H9 (cell line): ENCODE measurements at regions not wholly inside any gene's neighbourhood (a gene's known extent, or its start where the extent isn't known, plus 50 kb on each side); places are given as distances from the start of the nearest gene placed in this dataset.

Experiments
- DNase-seq: peaks from one replicate; pipeline ENCODE4 v3.0.0-alpha.2; 2017
- H2AFZ ChIP-seq: one replicate; pipeline ENCODE4 v1.6.1; 2013; ENCODE audit warnings: mild to moderate bottlenecking, low read length, control low read depth, moderate library complexity
- H2AK5ac ChIP-seq: 2 replicates; pipeline ENCODE4 v1.6.1; 2013; ENCODE audit warnings: low read length, control low read depth, mixed read lengths; ENCODE audit not compliant: insufficient read length
- H2BK120ac ChIP-seq: one replicate; pipeline ENCODE4 v1.6.1; 2013; ENCODE audit warnings: low read depth, mild to moderate bottlenecking, low read length, control low read depth, inconsistent platforms; ENCODE audit not compliant: poor library complexity, severe bottlenecking
- H2BK12ac ChIP-seq: 2 replicates; pipeline ENCODE4 v1.6.1; 2013; ENCODE audit warnings: low read length, control low read depth, mixed read lengths, low read depth; ENCODE audit not compliant: insufficient read length
- H2BK15ac ChIP-seq: 2 replicates; pipeline ENCODE4 v1.6.1; 2013; ENCODE audit warnings: low read depth, low read length, control low read depth
- H2BK20ac ChIP-seq: one replicate; pipeline ENCODE4 v1.6.1; 2013; ENCODE audit warnings: low read depth, mild to moderate bottlenecking, low read length, control low read depth, inconsistent platforms; ENCODE audit not compliant: poor library complexity, severe bottlenecking
- H2BK5ac ChIP-seq: 2 replicates; pipeline ENCODE4 v1.6.1; 2013; ENCODE audit warnings: low read length, control low read depth, mixed read lengths; ENCODE audit not compliant: insufficient read length
- H3K14ac ChIP-seq: 2 replicates; pipeline ENCODE4 v1.6.1; 2013; ENCODE audit warnings: low read length, control low read depth; ENCODE audit not compliant: insufficient read depth
- H3K18ac ChIP-seq: 2 replicates; pipeline ENCODE4 v1.6.1; 2013; ENCODE audit warnings: low read depth, mild to moderate bottlenecking, mixed read lengths, low read length, control low read depth; ENCODE audit not compliant: insufficient read length
- H3K23ac ChIP-seq: 2 replicates; pipeline ENCODE4 v1.6.1; 2013; ENCODE audit warnings: low read length, control low read depth, mixed read lengths, low read depth; ENCODE audit not compliant: insufficient read length
- H3K23me2 ChIP-seq: 2 replicates; pipeline ENCODE4 v1.6.1; 2013; ENCODE audit warnings: low read depth, mild to moderate bottlenecking, mixed read lengths, low read length, control low read depth; ENCODE audit not compliant: insufficient read length, poor library complexity, severe bottlenecking
- H3K27ac ChIP-seq: 2 replicates; pipeline ENCODE4 v1.5.1; 2013; ENCODE audit warnings: low read length, control low read depth, mixed read lengths, low read depth; ENCODE audit not compliant: insufficient read length
- H3K27me3 ChIP-seq: 2 replicates; pipeline ENCODE4 v1.6.1; 2013; ENCODE audit warnings: low read length, control low read depth, inconsistent platforms; ENCODE audit not compliant: insufficient read depth
- H3K4ac ChIP-seq: 2 replicates; pipeline ENCODE4 v1.6.1; 2013; ENCODE audit warnings: low read depth, mild to moderate bottlenecking, control low read depth, inconsistent platforms, low read length, moderate library complexity
- H3K4me1 ChIP-seq: 2 replicates; pipeline ENCODE4 v1.6.1; 2013; ENCODE audit warnings: low read length, control low read depth, inconsistent platforms; ENCODE audit not compliant: insufficient read depth
- H3K4me2 ChIP-seq: 2 replicates; pipeline ENCODE4 v1.6.1; 2013; ENCODE audit warnings: low read length, control low read depth, mixed read lengths; ENCODE audit not compliant: insufficient read length, insufficient read depth
- H3K56ac ChIP-seq: 2 replicates; pipeline ENCODE4 v1.6.1; 2013; ENCODE audit warnings: low read depth, mild to moderate bottlenecking, mixed read lengths, low read length, control low read depth; ENCODE audit not compliant: insufficient read length
- H3K79me1 ChIP-seq: 2 replicates; pipeline ENCODE4 v1.6.1; 2013; ENCODE audit warnings: low read depth, mild to moderate bottlenecking, moderate library complexity, low read length, control low read depth, inconsistent platforms; ENCODE audit not compliant: insufficient read depth, poor library complexity, severe bottlenecking
- H3K79me2 ChIP-seq: 2 replicates; pipeline ENCODE4 v1.6.1; 2013; ENCODE audit warnings: low read length, control low read depth, inconsistent platforms; ENCODE audit not compliant: insufficient read depth
- H3K9ac ChIP-seq: 2 replicates; pipeline ENCODE4 v1.6.1; 2013; ENCODE audit warnings: low read length, control low read depth, mixed read lengths; ENCODE audit not compliant: insufficient read length; ENCODE audit errors: extremely low read depth
- H3K9me3 ChIP-seq: one replicate; pipeline ENCODE4 v1.6.1; 2013; ENCODE audit warnings: low read depth, low read length, inconsistent platforms; ENCODE audit not compliant: control insufficient read depth
- H3T11ph ChIP-seq: one replicate; pipeline ENCODE4 v1.6.1; 2013; ENCODE audit warnings: mild to moderate bottlenecking, low read length, control low read depth, inconsistent platforms
- H4K20me1 ChIP-seq: one replicate; pipeline ENCODE4 v1.6.1; 2013; ENCODE audit not compliant: control insufficient read depth, insufficient read length, insufficient read depth
- H4K5ac ChIP-seq: 2 replicates; pipeline ENCODE4 v1.6.1; 2013; ENCODE audit warnings: low read depth, mild to moderate bottlenecking, mixed read lengths, low read length, control low read depth; ENCODE audit not compliant: insufficient read length
- H4K8ac ChIP-seq: replicated peaks from 2 replicates; pipeline ENCODE4 v1.6.1; 2013; ENCODE audit warnings: low read length, control low read depth, mixed read lengths, low read depth; ENCODE audit not compliant: insufficient read length
- H4K91ac ChIP-seq: 2 replicates; pipeline ENCODE4 v1.6.1; 2013; ENCODE audit warnings: low read depth, mild to moderate bottlenecking, moderate library complexity, mixed read lengths, low read length, control low read depth; ENCODE audit not compliant: insufficient read length
- H3K27ac Mint-ChIP-seq, 3 experiments: 2 replicates in 2 of 3; 3 replicates in 1 of 3; pipeline ENCODE4 v1.8.0; 2020 to 2021; ENCODE audit warnings: mixed read lengths in 3 of 3, mild to moderate bottlenecking in 1 of 3, moderate library complexity in 1 of 3
- H3K27me3 Mint-ChIP-seq: 2 replicates; pipeline ENCODE4 v1.8.0; 2021; ENCODE audit warnings: low read depth, mild to moderate bottlenecking, moderate library complexity, mixed read lengths
- H3K36me3 Mint-ChIP-seq, 3 experiments: 2 replicates in 2 of 3; 3 replicates in 1 of 3; pipeline ENCODE4 v1.8.0; 2020 to 2021; ENCODE audit warnings: low read depth in 3 of 3, mixed read lengths in 3 of 3; ENCODE audit not compliant: insufficient read depth in 1 of 3
- H3K4me1 Mint-ChIP-seq, 2 experiments: 2 replicates each; pipeline ENCODE4 v1.8.0; 2020; ENCODE audit warnings: mixed read lengths in 2 of 2
- H3K4me3 Mint-ChIP-seq, 2 experiments: 2 replicates in 1 of 2; 3 replicates in 1 of 2; pipeline ENCODE4 v1.8.0; 2020 to 2021; ENCODE audit warnings: mild to moderate bottlenecking in 2 of 2, mixed read lengths in 2 of 2, moderate library complexity in 1 of 2
- H3K9me3 Mint-ChIP-seq, 2 experiments: 2 replicates in 1 of 2; 3 replicates in 1 of 2; pipeline ENCODE4 v1.8.0; 2020; ENCODE audit warnings: mild to moderate bottlenecking in 2 of 2, mixed read lengths in 2 of 2, moderate library complexity in 1 of 2
- CTCF ChIP-seq: fragments of 200-600 bp; sonication (generic); conservative IDR thresholded peaks from 3 replicates; pipeline ENCODE4 v1.8.0; 2021; ENCODE audit warnings: antibody characterized with exemption, mild to moderate bottlenecking
- WGBS: extraction: QIAGEN DNeasy Blood & Tissue Kit; methylation state at CpG from one replicate; pipeline ENCODE4 v1.1.7; 2013; ENCODE audit warnings: missing lambda C conversion rate, low lambda C conversion rate, mixed read lengths; ENCODE audit not compliant: insufficient read length; ENCODE audit errors: extremely low coverage; 5-methylcytosine and 5-hydroxymethylcytosine counted together

DNA sequence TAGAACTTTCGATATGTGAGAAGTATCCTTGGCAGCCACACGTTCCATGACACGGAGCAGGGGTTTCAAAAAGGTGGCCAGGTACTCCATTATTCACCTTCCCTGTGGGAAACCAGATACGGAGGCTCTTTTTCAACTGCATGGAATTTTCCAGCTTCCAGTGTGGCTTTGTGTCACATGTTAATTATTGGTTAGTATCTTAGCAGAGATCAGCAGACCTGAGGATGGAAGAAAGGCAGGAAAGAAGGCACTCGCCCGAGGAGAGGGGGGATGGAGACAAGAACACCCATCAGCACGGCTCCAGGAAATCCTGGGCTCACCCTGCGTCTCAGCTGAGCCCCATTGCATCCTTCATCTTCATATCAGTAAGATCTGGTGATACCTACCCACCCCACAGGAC lies 115.5 kb downstream of the PXDC1 start:
- Mint-ChIP-seq H3K27ac (no peak overlapping the region), H3K9me3 (no peaks in the 10 kb centered on the region), H3K4me1 (no peaks in the 10 kb centered on the region), H3K4me3 (no peak overlapping the region), H3K27me3 (peaks cover 11% of the 10 kb centered on the region), H3K36me3 (no peaks in the 10 kb centered on the region)
- Histone ChIP-seq H3T11ph (no peak overlapping the region), H4K8ac (no peak overlapping the region), H3K56ac (no peak overlapping the region), H3K14ac (no peak overlapping the region), H2BK5ac (no peak overlapping the region), H3K4me2 (no peak overlapping the region), H2BK15ac (no peak overlapping the region), H3K9ac (no peak overlapping the region), H3K79me2 (no peaks in the 10 kb centered on the region), H2AK5ac (no peak overlapping the region), H3K27ac (no peak overlapping the region), H3K4me1 (no peaks in the 10 kb centered on the region), H3K4ac (no peak overlapping the region), H2BK12ac (no peak overlapping the region), H4K5ac (no peak overlapping the region), H3K18ac (no peak overlapping the region), H4K91ac (no peak overlapping the region), H3K23me2 (no peaks in the 10 kb centered on the region), H2BK120ac (no peak overlapping the region), H3K27me3 (no peaks in the 10 kb centered on the region), H3K9me3 (no peaks in the 10 kb centered on the region), H3K79me1 (no peaks in the 10 kb centered on the region), H4K20me1 (no peaks in the 10 kb centered on the region), H3K23ac (no peak overlapping the region), H2BK20ac (no peak overlapping the region), H2AFZ (no peak overlapping the region)
- TF ChIP-seq CTCF, result no peak
- no CpG with 5 or more reads among the region's 8 CpGs for WGBS
- DNase-seq, result no peak
